GM18870 (cell line): ENCODE measurements at regions not wholly inside any gene's neighbourhood (a gene's known extent, or its start where the extent isn't known, plus 50 kb on each side); places are given as distances from the start of the nearest gene placed in this dataset.

ENCODE experiments used
- ATAC-seq: cut with Tn5 transposase; IDR thresholded peaks from one replicate; pipeline ENCODE4 v1.9.1; 2021; ENCODE audit warnings: moderate library complexity; ENCODE audit not compliant: unreplicated experiment

GRCh38 chr1:220367833-220368232, 95.6 kb upstream of the RAB3GAP2 start:
- ATAC-seq = no peak

GRCh38 chr1:220366269-220366668, 94.0 kb upstream of the RAB3GAP2 start:
- ATAC-seq = no peak

GRCh38 chr1:220363196-220363837, 91.1 kb upstream of the RAB3GAP2 start:
- ATAC-seq = no peak

- no peak for ATAC-seq
Measured at GRCh38 chr1:220356981-220357850, 85.0 kb upstream of the RAB3GAP2 start.

- no peak for ATAC-seq
Measured at GRCh38 chr1:220353229-220354012, 81.2 kb upstream of the RAB3GAP2 start.

GRCh38 chr1:220348211-220348610, 76.0 kb upstream of the RAB3GAP2 start:
- ATAC-seq = no peak

- ATAC-seq = no peak
Measured at GRCh38 chr1:220347654-220348175, 75.5 kb upstream of the RAB3GAP2 start.

- peak; percentile 85 for ATAC-seq
Measured at GRCh38 chr1:220344745-220345144, 72.5 kb upstream of the RAB3GAP2 start.

- ATAC-seq = no peak
Measured at GRCh38 chr1:220342853-220343252, 70.6 kb upstream of the RAB3GAP2 start.

GRCh38 chr1:220341126-220341525, 68.9 kb upstream of the RAB3GAP2 start:
- ATAC-seq = no peak

- ATAC-seq = no peak
Measured at GRCh38 chr1:220339581-220339980, 67.3 kb upstream of the RAB3GAP2 start.

GRCh38 chr1:220338759-220339158, 66.5 kb upstream of the RAB3GAP2 start:
- ATAC-seq = no peak

- ATAC-seq = no peak
Measured at GRCh38 chr1:220336391-220337031, 64.3 kb upstream of the RAB3GAP2 start.

- no peak for ATAC-seq
Measured at GRCh38 chr1:220335668-220336067, 63.4 kb upstream of the RAB3GAP2 start.

GRCh38 chr1:220331318-220331717, 59.1 kb upstream of the RAB3GAP2 start:
- ATAC-seq = no peak

- ATAC-seq = no peak
Measured at GRCh38 chr1:220330265-220330664, 58.0 kb upstream of the RAB3GAP2 start.

GRCh38 chr1:220327106-220327505, 54.9 kb upstream of the RAB3GAP2 start:
- no peak for ATAC-seq

- no peak for ATAC-seq
Measured at GRCh38 chr1:220326578-220326977, 54.3 kb upstream of the RAB3GAP2 start.

GRCh38 chr1:220325306-220325995, 53.2 kb upstream of the RAB3GAP2 start:
- ATAC-seq = no peak

- ATAC-seq = no peak
Measured at GRCh38 chr1:220323717-220324116, 51.5 kb upstream of the RAB3GAP2 start.
